HFFc6 (cell line): ENCODE measurements at regions not wholly inside any gene's neighbourhood (a gene's known extent, or its start where the extent isn't known, plus 50 kb on each side); places are given as distances from the start of the nearest gene placed in this dataset.

Source experiments
- DNase-seq: peaks from one replicate; pipeline ENCODE4 v3.0.0-alpha.2; 2018
- H3K27ac Mint-ChIP-seq: 2 replicates; pipeline ENCODE4 v1.8.0; 2020; ENCODE audit warnings: mild to moderate bottlenecking, mixed read lengths
- H3K27me3 Mint-ChIP-seq: 2 replicates; pipeline ENCODE4 v1.8.0; 2021; ENCODE audit warnings: mild to moderate bottlenecking, moderate library complexity, mixed read lengths; ENCODE audit not compliant: insufficient read depth
- H3K36me3 Mint-ChIP-seq: 2 replicates; pipeline ENCODE4 v1.8.0; 2021; ENCODE audit warnings: low read depth, mixed read lengths
- H3K4me1 Mint-ChIP-seq: 2 replicates; pipeline ENCODE4 v1.8.0; 2020; ENCODE audit warnings: low read depth, mixed read lengths
- H3K4me3 Mint-ChIP-seq: 2 replicates; pipeline ENCODE4 v1.8.0; 2020; ENCODE audit warnings: mild to moderate bottlenecking, moderate library complexity, mixed read lengths
- H3K9me3 Mint-ChIP-seq: 2 replicates; pipeline ENCODE4 v1.8.0; 2020; ENCODE audit warnings: mild to moderate bottlenecking, mixed read lengths
- CTCF ChIP-seq: fragments of 200-600 bp; sonication (generic); IDR thresholded peaks from 2 replicates; pipeline ENCODE4 v1.5.0; 2021; ENCODE audit warnings: antibody characterized with exemption, mild to moderate bottlenecking

GRCh38 chr10:85149766-85150165 is 821.4 kb downstream of the CCSER2 start:
- DNase-seq: no peak
- no peak overlapping the region for H3K27ac Mint-ChIP-seq
- H3K36me3 Mint-ChIP-seq: no peaks in the 10 kb centered on the region
- H3K27me3 Mint-ChIP-seq: no peaks in the 10 kb centered on the region
- no peak for TF ChIP-seq CTCF
- H3K4me3 Mint-ChIP-seq: no peak overlapping the region
- H3K9me3 Mint-ChIP-seq: peaks cover 56% of the 10 kb centered on the region
- no peaks in the 10 kb centered on the region for H3K4me1 Mint-ChIP-seq

- Mint-ChIP-seq H3K27me3 (no peaks in the 10 kb centered on the region), H3K4me1 (no peaks in the 10 kb centered on the region), H3K4me3 (no peak overlapping the region), H3K27ac (no peak overlapping the region), H3K36me3 (no peaks in the 10 kb centered on the region), H3K9me3 (peaks cover 46% of the 10 kb centered on the region)
- TF ChIP-seq CTCF: no peak
- DNase-seq: no peak
Measured at GRCh38 chr10:85151506-85151905, 823.1 kb downstream of the CCSER2 start.

GRCh38 chr10:85152496-85152895 is 824.1 kb downstream of the CCSER2 start:
- no peak overlapping the region for H3K27ac Mint-ChIP-seq
- H3K4me1 Mint-ChIP-seq: no peaks in the 10 kb centered on the region
- no peaks in the 10 kb centered on the region for H3K27me3 Mint-ChIP-seq
- H3K36me3 Mint-ChIP-seq: no peaks in the 10 kb centered on the region
- no peak for TF ChIP-seq CTCF
- peaks cover 40% of the 10 kb centered on the region for H3K9me3 Mint-ChIP-seq
- DNase-seq: no peak
- H3K4me3 Mint-ChIP-seq: no peak overlapping the region

GRCh38 chr10:85152911-85153310 is 824.5 kb downstream of the CCSER2 start:
- Mint-ChIP-seq H3K4me3 (no peak overlapping the region), H3K4me1 (no peaks in the 10 kb centered on the region), H3K27ac (no peak overlapping the region), H3K36me3 (no peaks in the 10 kb centered on the region), H3K27me3 (no peaks in the 10 kb centered on the region), H3K9me3 (peaks cover 36% of the 10 kb centered on the region)
- DNase-seq: no peak
- TF ChIP-seq CTCF: no peak

GRCh38 chr10:85157206-85157605 is 828.8 kb downstream of the CCSER2 start:
- no peaks in the 10 kb centered on the region for H3K4me1 Mint-ChIP-seq
- H3K4me3 Mint-ChIP-seq: no peak overlapping the region
- H3K27ac Mint-ChIP-seq: no peak overlapping the region
- DNase-seq: no peak
- H3K9me3 Mint-ChIP-seq: peaks cover 25% of the 10 kb centered on the region
- TF ChIP-seq CTCF: no peak
- no peaks in the 10 kb centered on the region for H3K27me3 Mint-ChIP-seq
- no peaks in the 10 kb centered on the region for H3K36me3 Mint-ChIP-seq

GRCh38 chr10:85168243-85168642 is 839.9 kb downstream of the CCSER2 start:
- Mint-ChIP-seq H3K27ac (no peak overlapping the region), H3K36me3 (peaks cover 4% of the 10 kb centered on the region; the same call in 1 of the 2 replicates), H3K9me3 (peaks cover 58% of the 10 kb centered on the region), H3K4me1 (no peaks in the 10 kb centered on the region), H3K4me3 (no peak overlapping the region), H3K27me3 (peaks cover 1% of the 10 kb centered on the region)
- no peak for DNase-seq
- TF ChIP-seq CTCF: no peak
